GM23338 (cell line): ENCODE measurements at regions not wholly inside any gene's neighbourhood (a gene's known extent, or its start where the extent isn't known, plus 50 kb on each side); places are given as distances from the start of the nearest gene placed in this dataset.

Experiments
- CTCF ChIP-seq, 2 experiments: fragments of 200-600 bp in 1 of 2; sonication (generic) in 1 of 2; conservative IDR thresholded peaks; 2 replicates each; pipeline versions ENCODE4 v1.5.1 to v1.6.1; 2016 to 2017; ENCODE audit warnings: antibody characterized with exemption in 2 of 2, low read depth in 2 of 2, mild to moderate bottlenecking in 2 of 2, moderate library complexity in 1 of 2
- EZH2phosphoT487 ChIP-seq: fragments of 200-600 bp; sonication (generic); IDR thresholded peaks from one replicate; pipeline ENCODE4 v1.8.1; 2018; ENCODE audit warnings: antibody characterized with exemption; ENCODE audit not compliant: unreplicated experiment
- JUNB ChIP-seq: IDR thresholded peaks from one replicate; pipeline ENCODE4 v1.6.1; 2016; ENCODE audit warnings: antibody characterized with exemption; ENCODE audit not compliant: unreplicated experiment
- POLR2AphosphoS5 ChIP-seq: IDR thresholded peaks from 2 replicates; pipeline ENCODE4 v1.6.1; 2016; ENCODE audit warnings: antibody characterized with exemption, low read depth

GRCh38 chr5:175118700-175119309 is 325.2 kb downstream of the DRD1 start:
- TF ChIP-seq JUNB (no peak), POLR2AphosphoS5 (no peak), CTCF (conservative IDR thresholded peaks at IDR 0.05; ENCODE audit: low read depth in 2 of 2) (no peak), EZH2phosphoT487 (no peak)
